ENCODE measurements at regions not wholly inside any gene's neighbourhood (a gene's known extent, or its start where the extent isn't known, plus 50 kb on each side); places are given as distances from the start of the nearest gene placed in this dataset.

DNA sequence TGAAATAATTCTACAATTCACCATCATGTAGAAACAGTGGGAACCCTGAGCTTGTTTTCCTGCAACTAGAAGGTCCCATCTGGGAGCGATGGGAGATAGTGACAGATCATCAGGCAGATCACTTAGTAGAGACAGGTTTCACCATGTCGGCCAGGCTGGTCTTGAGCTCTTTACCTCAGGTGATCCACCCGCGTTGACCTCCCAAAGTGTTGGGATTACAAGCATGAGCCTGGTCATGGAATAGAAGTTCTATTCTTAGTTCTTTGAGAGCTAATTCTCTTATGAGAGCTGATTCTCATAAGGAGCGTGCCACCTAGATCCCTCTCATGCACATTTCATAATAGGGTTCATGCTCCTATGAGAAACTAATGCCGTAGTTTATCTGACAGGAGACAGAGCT, 778.0 kb upstream of the AUTS2 start:
- Histone ChIP-seq H3K36me3 (ENCODE audit: control insufficient read depth, insufficient read depth, low read length) (no peaks in the 10 kb centered on the region), H3K27me3 (ENCODE audit: control insufficient read depth, insufficient read depth, low read length) (no peaks in the 10 kb centered on the region), H3K4me3 (ENCODE audit: low read depth, low read length) (no peak overlapping the region)
- DNase-seq (ENCODE audit: low read depth): no peak
- TF ChIP-seq, protein P1, sequence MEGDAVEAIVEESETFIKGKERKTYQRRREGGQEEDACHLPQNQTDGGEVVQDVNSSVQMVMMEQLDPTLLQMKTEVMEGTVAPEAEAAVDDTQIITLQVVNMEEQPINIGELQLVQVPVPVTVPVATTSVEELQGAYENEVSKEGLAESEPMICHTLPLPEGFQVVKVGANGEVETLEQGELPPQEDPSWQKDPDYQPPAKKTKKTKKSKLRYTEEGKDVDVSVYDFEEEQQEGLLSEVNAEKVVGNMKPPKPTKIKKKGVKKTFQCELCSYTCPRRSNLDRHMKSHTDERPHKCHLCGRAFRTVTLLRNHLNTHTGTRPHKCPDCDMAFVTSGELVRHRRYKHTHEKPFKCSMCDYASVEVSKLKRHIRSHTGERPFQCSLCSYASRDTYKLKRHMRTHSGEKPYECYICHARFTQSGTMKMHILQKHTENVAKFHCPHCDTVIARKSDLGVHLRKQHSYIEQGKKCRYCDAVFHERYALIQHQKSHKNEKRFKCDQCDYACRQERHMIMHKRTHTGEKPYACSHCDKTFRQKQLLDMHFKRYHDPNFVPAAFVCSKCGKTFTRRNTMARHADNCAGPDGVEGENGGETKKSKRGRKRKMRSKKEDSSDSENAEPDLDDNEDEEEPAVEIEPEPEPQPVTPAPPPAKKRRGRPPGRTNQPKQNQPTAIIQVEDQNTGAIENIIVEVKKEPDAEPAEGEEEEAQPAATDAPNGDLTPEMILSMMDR (IDR thresholded peaks at IDR 0.05; ENCODE audit: insufficient read depth, low read length, severe bottlenecking): no peak
- FAIRE-seq: no peak

DNA sequence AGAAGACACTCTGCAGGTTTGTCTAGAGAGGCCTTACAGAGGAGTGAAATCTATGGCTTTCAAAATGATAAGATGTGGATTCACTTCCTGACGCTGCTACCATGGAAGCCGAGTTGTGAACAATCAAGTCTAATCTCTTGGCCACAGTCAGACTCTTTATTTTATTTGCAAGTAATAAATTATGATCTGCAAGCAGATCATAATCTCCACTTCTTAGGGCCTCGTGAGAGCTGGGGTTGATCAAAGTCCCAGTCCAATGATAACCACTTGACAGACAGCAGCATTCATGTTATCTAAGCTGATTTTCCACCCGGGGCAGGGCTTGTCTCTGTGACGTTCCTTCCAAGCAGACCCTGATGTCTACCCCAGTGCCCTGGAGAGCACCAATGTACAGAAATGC, 776.4 kb upstream of the AUTS2 start:
- no peak overlapping the region for H3K4me3 ChIP-seq (ENCODE audit: low read depth, low read length)
- H3K36me3 ChIP-seq (ENCODE audit: control insufficient read depth, insufficient read depth, low read length): no peaks in the 10 kb centered on the region
- DNase-seq (ENCODE audit: low read depth) (no peak), FAIRE-seq (no peak)
- TF ChIP-seq, protein P1 (IDR thresholded peaks at IDR 0.05; ENCODE audit: insufficient read depth, low read length, severe bottlenecking): no peak
- no peaks in the 10 kb centered on the region for H3K27me3 ChIP-seq (ENCODE audit: control insufficient read depth, insufficient read depth, low read length)

DNA sequence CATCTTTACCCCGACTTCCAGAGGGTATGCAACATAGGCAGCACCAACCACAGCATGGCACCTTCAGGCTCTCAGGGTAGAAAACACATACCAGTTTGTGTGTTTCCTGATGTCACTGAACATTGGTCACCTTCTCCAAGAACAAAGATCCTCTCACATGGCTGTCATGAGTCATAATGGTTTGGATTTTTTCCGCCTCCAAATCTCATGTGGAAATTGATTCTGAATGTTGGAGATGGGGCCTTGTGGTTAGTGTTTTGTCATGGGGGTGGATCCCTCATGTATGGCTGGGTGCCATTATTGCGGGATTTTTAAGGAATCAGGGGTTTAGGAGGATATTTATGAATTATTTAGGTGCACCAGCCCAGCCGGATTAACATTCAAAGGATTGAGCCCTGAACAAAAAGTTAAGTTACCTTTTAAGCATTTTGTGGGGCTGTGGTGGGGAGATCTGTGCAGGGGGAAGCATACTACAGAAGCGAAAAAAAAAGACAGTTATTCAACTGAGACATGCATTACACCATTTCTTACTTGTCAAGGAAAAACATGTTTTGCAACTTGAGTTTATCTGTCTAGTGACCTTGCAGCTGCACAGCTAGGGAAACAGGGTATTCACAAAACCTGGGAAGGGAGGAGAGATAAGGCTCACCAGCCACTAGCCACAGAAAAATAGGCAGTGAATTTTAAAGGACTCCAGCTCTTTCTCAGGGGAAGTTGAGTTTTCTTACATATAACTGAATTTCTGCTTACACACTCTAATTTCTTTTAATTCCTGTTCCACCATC, 774.1 kb upstream of the AUTS2 start:
- TF ChIP-seq, protein P1 (IDR thresholded peaks at IDR 0.05; ENCODE audit: insufficient read depth, low read length, severe bottlenecking): no peak
- Histone ChIP-seq H3K4me3 (ENCODE audit: low read depth, low read length) (no peak overlapping the region), H3K27me3 (ENCODE audit: control insufficient read depth, insufficient read depth, low read length) (no peaks in the 10 kb centered on the region), H3K36me3 (ENCODE audit: control insufficient read depth, insufficient read depth, low read length) (no peaks in the 10 kb centered on the region)
- FAIRE-seq: no peak
- no peak for DNase-seq (ENCODE audit: low read depth)

DNA sequence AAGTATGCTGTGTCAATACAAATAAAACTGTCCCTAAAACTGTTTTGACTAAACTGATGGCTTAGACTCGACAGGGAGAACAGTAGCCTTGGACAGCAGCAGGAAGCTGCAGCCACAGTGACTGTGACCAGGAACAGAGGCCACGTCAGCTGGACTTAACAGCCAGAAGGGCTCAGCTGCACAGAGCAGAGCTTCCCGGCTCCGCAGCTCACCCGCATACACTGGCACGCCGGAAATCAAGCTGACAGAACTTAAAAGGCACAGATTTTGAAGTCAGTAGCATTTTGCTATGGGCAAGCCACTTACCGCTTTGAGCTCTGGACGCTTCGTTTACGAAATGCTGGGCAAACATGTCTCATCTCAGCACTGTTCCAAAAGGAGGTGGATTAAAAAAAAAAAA, 769.7 kb upstream of the AUTS2 start:
- H3K27me3 ChIP-seq (ENCODE audit: control insufficient read depth, insufficient read depth, low read length): no peaks in the 10 kb centered on the region
- DNase-seq (ENCODE audit: low read depth): no peak
- no peaks in the 10 kb centered on the region for H3K36me3 ChIP-seq (ENCODE audit: control insufficient read depth, insufficient read depth, low read length)
- TF ChIP-seq, protein P1 (IDR thresholded peaks at IDR 0.05; ENCODE audit: insufficient read depth, low read length, severe bottlenecking): no peak
- H3K4me3 ChIP-seq (ENCODE audit: low read depth, low read length): no peak overlapping the region
- no peak for FAIRE-seq

DNA sequence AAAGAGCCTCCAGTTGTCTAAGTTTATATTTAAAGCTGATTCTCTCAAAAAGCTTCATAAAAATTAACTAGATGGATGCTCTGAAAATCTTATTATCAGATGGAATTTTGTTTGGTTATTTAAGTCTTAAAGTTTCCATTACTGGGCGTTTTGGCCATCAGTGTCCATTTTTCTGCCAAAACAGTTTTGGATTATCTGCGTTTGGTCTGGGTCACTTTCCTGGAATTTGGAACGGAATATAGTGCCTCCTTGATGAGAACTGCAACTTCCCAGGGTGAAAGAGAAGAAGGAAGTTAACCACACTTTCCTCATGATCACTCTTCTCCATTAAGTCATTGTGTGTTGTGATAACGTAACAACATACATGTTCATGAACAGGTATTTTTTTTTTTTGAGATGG, 764.9 kb upstream of the AUTS2 start:
- TF ChIP-seq, protein P1 (IDR thresholded peaks at IDR 0.05; ENCODE audit: insufficient read depth, low read length, severe bottlenecking): no peak
- Histone ChIP-seq H3K27me3 (ENCODE audit: control insufficient read depth, insufficient read depth, low read length) (no peaks in the 10 kb centered on the region), H3K4me3 (ENCODE audit: low read depth, low read length) (no peak overlapping the region), H3K36me3 (ENCODE audit: control insufficient read depth, insufficient read depth, low read length) (no peaks in the 10 kb centered on the region)
- no peak for DNase-seq (ENCODE audit: low read depth)
- FAIRE-seq: no peak

DNA sequence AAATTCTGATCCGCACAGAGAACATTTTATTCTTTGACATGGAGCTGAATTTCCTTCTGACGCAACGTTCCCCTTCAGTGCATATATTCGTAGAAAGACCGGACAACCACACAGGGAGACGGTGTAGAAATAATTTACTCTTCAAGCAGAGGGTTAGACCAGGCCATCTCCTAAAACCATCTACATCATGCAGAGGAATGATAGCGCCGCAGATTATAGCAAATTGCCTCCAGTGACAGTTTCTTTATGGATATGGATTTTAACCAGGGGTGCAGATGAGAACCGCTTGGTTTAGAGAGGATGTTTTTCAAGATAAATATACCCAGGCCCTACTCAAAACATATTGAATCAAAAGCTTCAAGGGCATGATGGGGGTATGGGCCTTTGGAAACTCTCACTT, 759.3 kb upstream of the AUTS2 start:
- no peaks in the 10 kb centered on the region for H3K27me3 ChIP-seq (ENCODE audit: control insufficient read depth, insufficient read depth, low read length)
- FAIRE-seq (no peak), DNase-seq (ENCODE audit: low read depth) (no peak)
- TF ChIP-seq, protein P1 (IDR thresholded peaks at IDR 0.05; ENCODE audit: insufficient read depth, low read length, severe bottlenecking): no peak
- no peaks in the 10 kb centered on the region for H3K36me3 ChIP-seq (ENCODE audit: control insufficient read depth, insufficient read depth, low read length)
- H3K4me3 ChIP-seq (ENCODE audit: low read depth, low read length): no peak overlapping the region
